HT1080 (cell line): ENCODE measurements at regions not wholly inside any gene's neighbourhood (a gene's known extent, or its start where the extent isn't known, plus 50 kb on each side); places are given as distances from the start of the nearest gene placed in this dataset.
A peak's percentile ranks its signal among the peaks of the same experiment; 100 is the strongest.

Experiments
- DNase-seq: peaks from one replicate; pipeline ENCODE4 v3.0.0-alpha.2; 2015; ENCODE audit warnings: low read depth

DNA sequence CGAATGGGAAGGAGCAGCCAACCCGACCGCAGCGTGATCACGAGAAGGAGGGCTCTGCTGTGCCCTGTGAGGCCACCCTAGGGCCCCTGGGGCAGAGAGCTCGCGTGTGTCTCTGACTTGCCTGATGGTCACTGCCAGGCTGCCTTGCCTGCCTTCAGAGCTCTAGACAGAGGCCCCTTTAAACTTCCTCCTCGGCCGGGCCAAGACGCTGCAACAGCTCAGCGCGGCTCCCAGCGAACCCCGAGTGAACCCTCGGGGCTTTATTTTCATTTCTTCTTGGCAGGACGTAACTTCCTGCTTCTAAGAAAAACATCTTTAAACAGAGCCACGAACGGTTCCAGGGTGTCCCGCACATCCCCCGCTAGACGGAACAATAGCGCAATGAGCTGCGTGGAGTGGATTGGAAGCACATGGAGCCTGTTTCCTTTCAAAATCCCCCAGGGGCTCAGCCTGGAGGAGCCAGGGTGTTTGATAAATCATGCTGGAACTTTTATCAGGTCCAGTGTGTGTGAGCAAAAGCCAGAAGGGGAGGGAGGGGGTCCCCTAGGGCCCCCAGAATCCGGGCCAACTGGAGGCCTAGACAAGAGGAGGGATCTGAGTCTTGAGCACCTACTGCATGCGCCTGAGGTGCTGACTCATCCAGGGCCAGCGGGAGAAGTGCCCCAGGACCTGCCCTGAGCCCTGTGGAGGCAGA, 134.1 kb upstream of the GDF10 start:
- DNase-seq = no peak

DNA sequence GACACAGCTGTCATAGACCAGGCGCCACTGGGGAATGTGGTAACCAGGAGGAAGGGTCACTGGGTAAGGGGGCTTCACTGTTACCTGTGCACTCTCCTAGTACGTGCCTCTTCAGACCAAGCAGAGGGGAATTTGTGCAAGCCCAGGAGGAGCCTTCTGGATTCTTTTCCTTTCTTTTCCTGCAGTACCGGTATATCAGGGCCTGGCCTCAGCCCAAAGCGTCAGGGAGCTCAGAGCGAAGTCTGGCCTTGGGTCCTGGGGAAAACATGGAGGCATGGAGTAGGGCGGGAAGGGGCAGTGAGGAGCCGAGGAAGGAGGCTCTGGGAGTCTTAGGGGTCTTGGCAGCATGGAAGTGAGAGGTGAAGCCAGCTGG, 133.6 kb upstream of the GDF10 start:
- DNase-seq = no peak

DNA sequence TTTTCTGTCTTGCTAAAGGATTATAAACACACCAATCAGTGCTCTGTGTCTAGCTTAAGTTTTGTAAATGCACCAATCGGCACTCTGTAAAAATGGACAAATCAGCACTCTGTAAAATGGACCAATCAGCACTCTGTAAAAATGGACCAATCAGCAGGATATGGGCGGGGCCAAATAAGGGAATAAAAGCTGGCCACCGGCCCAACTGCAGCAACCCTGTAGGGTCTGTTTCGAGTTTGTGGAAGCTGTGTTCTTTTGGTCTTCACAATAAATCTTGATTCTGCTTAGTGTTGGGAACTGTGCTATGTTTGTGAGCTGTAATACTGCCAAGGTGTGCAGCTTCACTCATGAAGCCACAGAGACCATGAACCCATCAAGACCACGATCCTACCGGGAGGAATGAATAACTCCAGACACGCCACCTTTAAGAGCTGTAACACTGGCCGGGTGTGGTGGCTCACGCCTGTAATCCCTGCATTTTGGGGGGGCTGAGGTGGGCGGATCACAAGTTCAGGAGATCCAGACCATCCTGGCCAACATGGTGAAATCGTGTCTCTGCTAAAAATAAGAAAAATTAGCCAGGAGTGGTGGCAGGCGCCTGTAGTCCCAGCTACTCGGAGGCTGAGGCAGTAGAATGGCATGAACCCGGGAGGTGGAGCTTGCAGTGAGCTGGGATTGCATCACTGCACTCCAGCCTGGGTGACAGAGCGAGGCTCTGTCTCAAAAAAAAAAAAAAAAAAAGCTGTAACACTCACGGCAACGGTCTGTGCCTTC, 133.0 kb upstream of the GDF10 start:
- peak; percentile 65 for DNase-seq

DNA sequence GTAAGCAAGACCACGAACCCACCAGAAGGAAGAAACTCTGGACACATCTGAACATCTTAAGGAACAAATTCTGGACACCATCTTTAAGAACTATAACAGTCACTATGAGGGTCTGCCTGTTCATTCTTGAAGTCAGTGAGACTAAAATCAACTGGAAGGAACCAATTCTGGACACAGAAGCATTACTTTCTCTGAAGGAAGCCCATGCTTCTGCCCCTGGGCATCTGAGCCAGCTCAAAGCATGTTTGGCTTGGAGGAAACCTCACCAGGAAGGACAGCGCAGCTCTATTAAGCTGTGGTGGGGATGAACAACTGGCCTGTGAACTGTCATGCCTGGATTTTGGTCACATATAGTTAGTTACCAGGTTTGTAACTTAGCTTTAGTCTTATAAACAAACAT, 132.4 kb upstream of the GDF10 start:
- DNase-seq = no peak

DNA sequence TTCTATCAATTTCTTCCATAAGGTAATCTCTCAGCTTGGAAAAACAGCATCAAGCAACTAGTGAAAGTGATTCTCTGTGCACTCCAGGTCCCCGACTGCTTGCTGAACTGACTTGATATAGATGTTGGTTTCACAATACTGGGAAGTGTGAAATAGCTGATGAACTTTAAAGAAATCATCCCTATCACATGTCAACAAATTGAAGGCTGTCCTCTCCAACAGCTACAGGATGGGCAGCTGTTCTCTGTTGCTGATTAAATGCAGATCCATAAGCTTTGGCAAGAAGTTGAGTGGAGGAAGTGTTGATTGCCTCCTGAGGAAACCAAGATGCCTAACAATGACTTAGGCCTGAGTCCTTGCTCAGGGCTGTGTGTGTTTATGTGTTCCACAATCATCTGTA, 130.4 kb upstream of the GDF10 start:
- no peak for DNase-seq

GRCh38 chr10:47173929-47174442, 126.0 kb upstream of the GDF10 start:
- DNase-seq = no peak

GRCh38 chr10:47175181-47176123, 124.5 kb upstream of the GDF10 start:
- no peak for DNase-seq

DNA sequence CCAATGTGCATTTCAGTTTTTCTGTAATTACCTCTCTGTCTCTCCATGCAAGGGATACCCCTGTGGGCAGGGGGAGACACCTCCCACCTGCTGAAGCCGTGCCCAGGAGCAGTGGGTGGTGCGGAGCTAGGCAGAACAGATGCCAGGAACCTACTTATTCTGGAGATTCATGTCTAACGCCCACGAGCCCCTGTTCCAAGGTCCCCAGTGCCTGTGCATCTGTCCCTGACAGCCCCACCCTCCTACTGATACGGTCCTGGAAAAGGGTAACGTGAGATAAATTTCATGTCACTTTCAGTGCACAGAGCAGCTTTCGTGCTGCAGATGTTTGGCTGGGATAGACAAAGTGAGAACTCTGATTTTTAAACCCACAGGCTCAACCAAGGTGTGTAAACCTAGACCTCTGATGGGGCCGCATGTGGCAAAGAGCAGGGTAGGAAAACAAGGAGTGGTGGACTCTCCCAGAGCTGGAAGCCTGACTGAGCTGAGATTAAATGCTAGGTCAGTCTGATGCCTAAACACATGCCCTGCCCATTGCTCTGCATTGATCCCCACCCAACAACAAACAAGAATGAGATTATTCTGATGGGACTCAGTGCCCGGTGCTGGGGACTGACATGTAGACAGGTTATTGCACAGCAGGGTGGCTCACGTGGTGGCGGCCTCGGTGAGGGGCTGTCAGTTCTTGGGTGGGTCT, 123.6 kb upstream of the GDF10 start:
- DNase-seq = no peak

DNA sequence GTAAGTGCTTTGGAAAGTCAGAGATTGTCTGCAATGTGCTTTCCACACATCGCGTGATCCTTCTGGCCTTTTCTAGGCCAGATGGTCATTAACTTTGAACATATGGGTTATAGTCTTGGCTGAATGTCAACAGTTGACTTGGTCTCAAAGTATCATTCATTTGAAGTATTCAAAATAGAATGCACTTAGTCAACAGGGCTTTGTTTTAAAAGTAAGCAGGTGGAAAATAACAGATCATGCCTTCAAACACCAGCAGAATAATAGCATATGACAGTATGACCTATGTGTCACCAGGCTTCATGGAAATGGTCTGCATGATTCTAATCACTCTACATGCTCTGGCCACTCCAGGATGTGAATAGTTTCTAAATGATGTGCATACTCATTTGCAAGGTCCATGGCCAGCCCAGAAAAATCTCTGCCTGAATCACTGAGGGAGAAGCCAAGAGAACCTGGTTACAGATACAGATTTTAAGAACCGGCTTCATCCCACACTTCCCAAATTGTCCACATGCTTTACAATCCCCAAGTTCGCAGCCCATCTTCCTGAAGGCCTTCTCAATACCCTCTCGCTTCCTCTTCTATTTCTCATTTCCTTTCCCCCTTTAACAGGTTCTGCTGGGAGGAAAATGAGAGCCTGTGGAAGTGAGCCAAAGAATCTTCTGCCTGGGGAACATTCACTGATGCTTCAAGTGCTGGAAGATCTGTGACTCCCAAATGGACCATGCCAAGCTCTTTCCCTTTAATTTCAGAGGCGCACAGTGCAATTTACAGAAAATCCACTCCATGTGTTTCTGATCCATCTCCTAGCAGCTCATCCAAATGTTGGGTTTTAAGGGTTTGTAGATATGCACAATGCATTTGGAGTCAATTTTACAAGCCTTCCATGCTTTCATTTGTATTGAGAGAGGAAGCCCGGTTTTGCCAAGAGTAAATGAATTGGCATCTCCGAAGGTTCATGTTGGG, 122.8 kb upstream of the GDF10 start:
- DNase-seq = no peak

- DNase-seq = no peak
Measured at GRCh38 chr10:47178537-47179290, 121.3 kb upstream of the GDF10 start.

- no peak for DNase-seq
Measured at GRCh38 chr10:47179291-47179647, 120.7 kb upstream of the GDF10 start.

GRCh38 chr10:47181052-47181849, 118.7 kb upstream of the GDF10 start:
- DNase-seq = no peak

- no peak for DNase-seq
Measured at GRCh38 chr10:47182934-47183703, 116.9 kb upstream of the GDF10 start.

GRCh38 chr10:47183704-47184041, 116.3 kb upstream of the GDF10 start:
- DNase-seq = no peak

GRCh38 chr10:47184273-47184672, 115.7 kb upstream of the GDF10 start:
- no peak for DNase-seq

GRCh38 chr10:47184724-47185330, 115.2 kb upstream of the GDF10 start:
- no peak for DNase-seq

DNA sequence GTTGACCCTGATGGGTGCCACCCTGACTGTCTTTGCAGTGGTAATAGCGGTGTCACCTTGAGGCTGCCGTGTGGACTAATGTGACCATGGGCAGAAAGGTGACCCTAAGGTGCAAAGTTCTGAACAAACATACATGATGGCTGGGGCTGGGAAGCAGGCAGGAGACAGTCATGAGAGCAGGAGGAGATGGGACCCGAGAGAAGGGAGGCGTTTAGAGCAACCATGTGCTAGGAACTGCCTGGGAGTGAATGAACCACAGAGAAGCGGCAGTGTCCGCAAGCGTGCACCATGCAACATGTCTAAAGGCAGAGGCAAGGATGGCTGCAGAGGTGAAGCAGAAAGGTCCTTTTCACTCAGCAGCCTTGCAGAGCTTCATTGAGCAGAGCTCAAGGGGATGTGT, 113.1 kb upstream of the GDF10 start:
- no peak for DNase-seq
